HG03097 (cell line): ENCODE measurements at regions not wholly inside any gene's neighbourhood (a gene's known extent, or its start where the extent isn't known, plus 50 kb on each side); places are given as distances from the start of the nearest gene placed in this dataset.

ENCODE experiments used
- ATAC-seq: cut with Tn5 transposase; IDR thresholded peaks from one replicate; pipeline ENCODE4 v1.9.1; 2021; ENCODE audit not compliant: unreplicated experiment, low FRiP score

GRCh38 chr10:3906511-3907111 lies 121.6 kb upstream of the KLF6 start:
- no peak for ATAC-seq

GRCh38 chr10:3904419-3904960 lies 119.5 kb upstream of the KLF6 start:
- no peak for ATAC-seq

- ATAC-seq = peak; percentile 26
Observed at GRCh38 chr10:3902809-3903410, 117.9 kb upstream of the KLF6 start.

- peak; percentile 84 for ATAC-seq
Observed at GRCh38 chr10:3902054-3902808, 117.2 kb upstream of the KLF6 start.

- ATAC-seq = no peak
Observed at GRCh38 chr10:3901370-3901769, 116.4 kb upstream of the KLF6 start.

- ATAC-seq = no peak
Observed at GRCh38 chr10:3900391-3900790, 115.4 kb upstream of the KLF6 start.

GRCh38 chr10:3898821-3899220 lies 113.8 kb upstream of the KLF6 start:
- ATAC-seq = no peak

GRCh38 chr10:3897156-3897555 lies 112.1 kb upstream of the KLF6 start:
- ATAC-seq = no peak

- no peak for ATAC-seq
Observed at GRCh38 chr10:3896161-3896560, 111.2 kb upstream of the KLF6 start.

- ATAC-seq = no peak
Observed at GRCh38 chr10:3895045-3895631, 110.1 kb upstream of the KLF6 start.

GRCh38 chr10:3893901-3894563 lies 109.0 kb upstream of the KLF6 start:
- ATAC-seq = no peak

- ATAC-seq = no peak
Observed at GRCh38 chr10:3892440-3893425, 107.7 kb upstream of the KLF6 start.

GRCh38 chr10:3891396-3891795 lies 106.4 kb upstream of the KLF6 start:
- no peak for ATAC-seq

- no peak for ATAC-seq
Observed at GRCh38 chr10:3890602-3891352, 105.8 kb upstream of the KLF6 start.

- ATAC-seq = no peak
Observed at GRCh38 chr10:3889961-3890522, 105.0 kb upstream of the KLF6 start.

- ATAC-seq = peak; percentile 46
Observed at GRCh38 chr10:3887885-3888476, 103.0 kb upstream of the KLF6 start.

GRCh38 chr10:3887404-3887803 lies 102.4 kb upstream of the KLF6 start:
- no peak for ATAC-seq

- ATAC-seq = no peak
Observed at GRCh38 chr10:3886641-3887251, 101.7 kb upstream of the KLF6 start.
